H9 (cell line): ENCODE measurements at regions not wholly inside any gene's neighbourhood (a gene's known extent, or its start where the extent isn't known, plus 50 kb on each side); places are given as distances from the start of the nearest gene placed in this dataset.

Experiments
- DNase-seq: peaks from one replicate; pipeline ENCODE4 v3.0.0-alpha.2; 2017
- H2AFZ ChIP-seq: one replicate; pipeline ENCODE4 v1.6.1; 2013; ENCODE audit warnings: mild to moderate bottlenecking, low read length, control low read depth, moderate library complexity
- H2AK5ac ChIP-seq: 2 replicates; pipeline ENCODE4 v1.6.1; 2013; ENCODE audit warnings: low read length, control low read depth, mixed read lengths; ENCODE audit not compliant: insufficient read length
- H2BK120ac ChIP-seq: one replicate; pipeline ENCODE4 v1.6.1; 2013; ENCODE audit warnings: low read depth, mild to moderate bottlenecking, low read length, control low read depth, inconsistent platforms; ENCODE audit not compliant: poor library complexity, severe bottlenecking
- H2BK12ac ChIP-seq: 2 replicates; pipeline ENCODE4 v1.6.1; 2013; ENCODE audit warnings: low read length, control low read depth, mixed read lengths, low read depth; ENCODE audit not compliant: insufficient read length
- H2BK15ac ChIP-seq: 2 replicates; pipeline ENCODE4 v1.6.1; 2013; ENCODE audit warnings: low read depth, low read length, control low read depth
- H2BK20ac ChIP-seq: one replicate; pipeline ENCODE4 v1.6.1; 2013; ENCODE audit warnings: low read depth, mild to moderate bottlenecking, low read length, control low read depth, inconsistent platforms; ENCODE audit not compliant: poor library complexity, severe bottlenecking
- H2BK5ac ChIP-seq: 2 replicates; pipeline ENCODE4 v1.6.1; 2013; ENCODE audit warnings: low read length, control low read depth, mixed read lengths; ENCODE audit not compliant: insufficient read length
- H3K14ac ChIP-seq: 2 replicates; pipeline ENCODE4 v1.6.1; 2013; ENCODE audit warnings: low read length, control low read depth; ENCODE audit not compliant: insufficient read depth
- H3K18ac ChIP-seq: 2 replicates; pipeline ENCODE4 v1.6.1; 2013; ENCODE audit warnings: low read depth, mild to moderate bottlenecking, mixed read lengths, low read length, control low read depth; ENCODE audit not compliant: insufficient read length
- H3K23ac ChIP-seq: 2 replicates; pipeline ENCODE4 v1.6.1; 2013; ENCODE audit warnings: low read length, control low read depth, mixed read lengths, low read depth; ENCODE audit not compliant: insufficient read length
- H3K23me2 ChIP-seq: 2 replicates; pipeline ENCODE4 v1.6.1; 2013; ENCODE audit warnings: low read depth, mild to moderate bottlenecking, mixed read lengths, low read length, control low read depth; ENCODE audit not compliant: insufficient read length, poor library complexity, severe bottlenecking
- H3K27ac ChIP-seq: 2 replicates; pipeline ENCODE4 v1.5.1; 2013; ENCODE audit warnings: low read length, control low read depth, mixed read lengths, low read depth; ENCODE audit not compliant: insufficient read length
- H3K27me3 ChIP-seq: 2 replicates; pipeline ENCODE4 v1.6.1; 2013; ENCODE audit warnings: low read length, control low read depth, inconsistent platforms; ENCODE audit not compliant: insufficient read depth
- H3K4ac ChIP-seq: 2 replicates; pipeline ENCODE4 v1.6.1; 2013; ENCODE audit warnings: low read depth, mild to moderate bottlenecking, control low read depth, inconsistent platforms, low read length, moderate library complexity
- H3K4me1 ChIP-seq: 2 replicates; pipeline ENCODE4 v1.6.1; 2013; ENCODE audit warnings: low read length, control low read depth, inconsistent platforms; ENCODE audit not compliant: insufficient read depth
- H3K4me2 ChIP-seq: 2 replicates; pipeline ENCODE4 v1.6.1; 2013; ENCODE audit warnings: low read length, control low read depth, mixed read lengths; ENCODE audit not compliant: insufficient read length, insufficient read depth
- H3K56ac ChIP-seq: 2 replicates; pipeline ENCODE4 v1.6.1; 2013; ENCODE audit warnings: low read depth, mild to moderate bottlenecking, mixed read lengths, low read length, control low read depth; ENCODE audit not compliant: insufficient read length
- H3K79me1 ChIP-seq: 2 replicates; pipeline ENCODE4 v1.6.1; 2013; ENCODE audit warnings: low read depth, mild to moderate bottlenecking, moderate library complexity, low read length, control low read depth, inconsistent platforms; ENCODE audit not compliant: insufficient read depth, poor library complexity, severe bottlenecking
- H3K79me2 ChIP-seq: 2 replicates; pipeline ENCODE4 v1.6.1; 2013; ENCODE audit warnings: low read length, control low read depth, inconsistent platforms; ENCODE audit not compliant: insufficient read depth
- H3K9ac ChIP-seq: 2 replicates; pipeline ENCODE4 v1.6.1; 2013; ENCODE audit warnings: low read length, control low read depth, mixed read lengths; ENCODE audit not compliant: insufficient read length; ENCODE audit errors: extremely low read depth
- H3K9me3 ChIP-seq: one replicate; pipeline ENCODE4 v1.6.1; 2013; ENCODE audit warnings: low read depth, low read length, inconsistent platforms; ENCODE audit not compliant: control insufficient read depth
- H3T11ph ChIP-seq: one replicate; pipeline ENCODE4 v1.6.1; 2013; ENCODE audit warnings: mild to moderate bottlenecking, low read length, control low read depth, inconsistent platforms
- H4K20me1 ChIP-seq: one replicate; pipeline ENCODE4 v1.6.1; 2013; ENCODE audit not compliant: control insufficient read depth, insufficient read length, insufficient read depth
- H4K5ac ChIP-seq: 2 replicates; pipeline ENCODE4 v1.6.1; 2013; ENCODE audit warnings: low read depth, mild to moderate bottlenecking, mixed read lengths, low read length, control low read depth; ENCODE audit not compliant: insufficient read length
- H4K8ac ChIP-seq: replicated peaks from 2 replicates; pipeline ENCODE4 v1.6.1; 2013; ENCODE audit warnings: low read length, control low read depth, mixed read lengths, low read depth; ENCODE audit not compliant: insufficient read length
- H4K91ac ChIP-seq: 2 replicates; pipeline ENCODE4 v1.6.1; 2013; ENCODE audit warnings: low read depth, mild to moderate bottlenecking, moderate library complexity, mixed read lengths, low read length, control low read depth; ENCODE audit not compliant: insufficient read length
- H3K27ac Mint-ChIP-seq, 3 experiments: 2 replicates in 2 of 3; 3 replicates in 1 of 3; pipeline ENCODE4 v1.8.0; 2020 to 2021; ENCODE audit warnings: mixed read lengths in 3 of 3, mild to moderate bottlenecking in 1 of 3, moderate library complexity in 1 of 3
- H3K27me3 Mint-ChIP-seq: 2 replicates; pipeline ENCODE4 v1.8.0; 2021; ENCODE audit warnings: low read depth, mild to moderate bottlenecking, moderate library complexity, mixed read lengths
- H3K36me3 Mint-ChIP-seq, 3 experiments: 2 replicates in 2 of 3; 3 replicates in 1 of 3; pipeline ENCODE4 v1.8.0; 2020 to 2021; ENCODE audit warnings: low read depth in 3 of 3, mixed read lengths in 3 of 3; ENCODE audit not compliant: insufficient read depth in 1 of 3
- H3K4me1 Mint-ChIP-seq, 2 experiments: 2 replicates each; pipeline ENCODE4 v1.8.0; 2020; ENCODE audit warnings: mixed read lengths in 2 of 2
- H3K4me3 Mint-ChIP-seq, 2 experiments: 2 replicates in 1 of 2; 3 replicates in 1 of 2; pipeline ENCODE4 v1.8.0; 2020 to 2021; ENCODE audit warnings: mild to moderate bottlenecking in 2 of 2, mixed read lengths in 2 of 2, moderate library complexity in 1 of 2
- H3K9me3 Mint-ChIP-seq, 2 experiments: 2 replicates in 1 of 2; 3 replicates in 1 of 2; pipeline ENCODE4 v1.8.0; 2020; ENCODE audit warnings: mild to moderate bottlenecking in 2 of 2, mixed read lengths in 2 of 2, moderate library complexity in 1 of 2
- CTCF ChIP-seq: fragments of 200-600 bp; sonication (generic); conservative IDR thresholded peaks from 3 replicates; pipeline ENCODE4 v1.8.0; 2021; ENCODE audit warnings: antibody characterized with exemption, mild to moderate bottlenecking
- WGBS: extraction: QIAGEN DNeasy Blood & Tissue Kit; methylation state at CpG from one replicate; pipeline ENCODE4 v1.1.7; 2013; ENCODE audit warnings: missing lambda C conversion rate, low lambda C conversion rate, mixed read lengths; ENCODE audit not compliant: insufficient read length; ENCODE audit errors: extremely low coverage; 5-methylcytosine and 5-hydroxymethylcytosine counted together

DNA sequence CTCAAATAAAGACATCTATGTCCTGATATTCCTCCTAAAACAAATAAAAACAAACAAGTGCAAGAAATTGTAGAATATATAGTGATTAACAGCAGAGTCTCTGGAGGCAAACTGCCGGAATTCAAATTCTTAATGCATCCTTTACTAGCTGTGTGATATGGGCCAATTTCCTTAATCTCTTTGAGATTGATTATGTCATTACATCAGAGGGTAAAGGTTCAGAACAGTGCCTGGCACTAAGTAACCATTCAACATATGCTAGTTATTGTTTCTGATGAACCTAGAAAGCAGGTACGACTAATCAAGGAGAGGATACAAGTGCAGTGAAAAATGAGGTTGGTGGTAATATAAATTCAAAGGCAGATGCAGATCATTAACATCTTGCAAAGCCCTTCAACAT, 81.1 kb upstream of the ADAMTS19 start:
- H3K27me3 Mint-ChIP-seq = no peaks in the 10 kb centered on the region
- Histone ChIP-seq H2AFZ (no peak overlapping the region), H3K4ac (no peak overlapping the region)

More for the DNA sequence above, 81.1 kb upstream of the ADAMTS19 start:
- no peaks in the 10 kb centered on the region for H3K79me1 ChIP-seq
- no peak for TF ChIP-seq CTCF
- H3K4me3 Mint-ChIP-seq = no peak overlapping the region
- no CpG with 5 or more reads among the region's 2 CpGs for WGBS
- H3K9ac ChIP-seq = no peak overlapping the region
- H3K56ac ChIP-seq = no peak overlapping the region
- H4K91ac ChIP-seq = no peak overlapping the region
- H3K79me2 ChIP-seq = no peaks in the 10 kb centered on the region
- no peak overlapping the region; a peak in 1 of 7 replicates for H3K27ac Mint-ChIP-seq
- no peaks in the 10 kb centered on the region for H3K9me3 Mint-ChIP-seq
- H3K4me1 Mint-ChIP-seq = peaks cover 0 to 8% of the 10 kb centered on the region in 2 experiments; a peak in 2 of 4 replicates
- no peak overlapping the region for H2BK12ac ChIP-seq
- H3K4me2 ChIP-seq = no peak overlapping the region
- H4K8ac ChIP-seq = no peak overlapping the region
- no peak overlapping the region for H3K14ac ChIP-seq
- no peak overlapping the region for H2AK5ac ChIP-seq
- no peak overlapping the region for H2BK120ac ChIP-seq
- H4K5ac ChIP-seq = no peak overlapping the region
- no peak overlapping the region for H3K23ac ChIP-seq
- H3K9me3 ChIP-seq = no peaks in the 10 kb centered on the region
- H2BK15ac ChIP-seq = no peak overlapping the region
- H3K27me3 ChIP-seq = no peaks in the 10 kb centered on the region
- no peak overlapping the region for H3K27ac ChIP-seq
- H3K18ac ChIP-seq = no peak overlapping the region
- H3K23me2 ChIP-seq = no peaks in the 10 kb centered on the region
- H2BK20ac ChIP-seq = no peak overlapping the region
- no peaks in the 10 kb centered on the region for H3K36me3 Mint-ChIP-seq
- DNase-seq = no peak
- no peaks in the 10 kb centered on the region for H4K20me1 ChIP-seq
- no peak overlapping the region for H2BK5ac ChIP-seq
- H3K4me1 ChIP-seq = no peaks in the 10 kb centered on the region
- H3T11ph ChIP-seq = no peak overlapping the region
